ENCODE measurements at regions not wholly inside any gene's neighbourhood (a gene's known extent, or its start where the extent isn't known, plus 50 kb on each side); places are given as distances from the start of the nearest gene placed in this dataset.

GRCh38 chr13:53249236-53249635 is 220.6 kb downstream of the OLFM4 start:
- no peak for TF ChIP-seq CTCF (IDR thresholded peaks at IDR 0.05; ENCODE audit: low read depth, low read length, poor library complexity, severe bottlenecking)
- TF ChIP-seq EZH2phosphoT487 (IDR thresholded peaks at IDR 0.05; ENCODE audit: borderline replicate concordance, low read length): no peak
